Lower lobe of right lung (tissue), 2 donors: ENCODE measurements at regions not wholly inside any gene's neighbourhood (a gene's known extent, or its start where the extent isn't known, plus 50 kb on each side); places are given as distances from the start of the nearest gene placed in this dataset.
"Not testable (repeated sequence)": the region's sequence is repeated elsewhere in the genome, so short reads cannot be mapped to it uniquely, and the experiment has no call there.

Source experiments
- ATAC-seq, 2 donors: fragments of 200-7000 bp; cut with Tn5 transposase; one replicate each; pipeline ENCODE4 v1.9.1; 2020 to 2022; ENCODE audit warnings: mild to moderate bottlenecking in 2 of 2, moderate library complexity in 2 of 2
- DNase-seq: peaks from one replicate; pipeline ENCODE4 v3.0.0-alpha.2; 2020
- H3K27ac ChIP-seq: fragments of 200-600 bp; one replicate; pipeline ENCODE4 v1.8.0; 2022
- H3K27me3 ChIP-seq: fragments of 200-600 bp; one replicate; pipeline ENCODE4 v1.8.0; 2022; ENCODE audit warnings: low read depth
- H3K36me3 ChIP-seq: fragments of 200-600 bp; one replicate; pipeline ENCODE4 v1.8.0; 2022; ENCODE audit warnings: mild to moderate bottlenecking
- H3K4me1 ChIP-seq: fragments of 200-600 bp; one replicate; pipeline ENCODE4 v1.8.0; 2022
- H3K4me3 ChIP-seq: fragments of 200-600 bp; one replicate; pipeline ENCODE4 v1.8.0; 2022; ENCODE audit warnings: mild to moderate bottlenecking
- H3K9me3 ChIP-seq: fragments of 200-600 bp; one replicate; pipeline ENCODE4 v1.8.0; 2022
- CTCF ChIP-seq: fragments of 200-600 bp; IDR thresholded peaks from one replicate; pipeline ENCODE4 v1.8.0; 2022; ENCODE audit warnings: antibody characterized with exemption, mild to moderate bottlenecking
- intact Hi-C: fragments of 100-400 bp; cut with DNase I; formaldehyde crosslinking; loops from one replicate; pipeline ENCODE4 v1.11.0; 2022
- donor health status: DM: no; HTN: yes; CAD: no; lungs with severe emphysema.

GRCh38 chr5:18800293-18801025 lies 1166.2 kb downstream of the TAF11L14 start:
- Histone ChIP-seq H3K36me3 (no peaks in the 10 kb centered on the region), H3K9me3 (no peaks in the 10 kb centered on the region), H3K4me3 (no peak overlapping the region), H3K4me1 (no peaks in the 10 kb centered on the region), H3K27ac (no peak overlapping the region), H3K27me3 (no peaks in the 10 kb centered on the region)
- no peak for TF ChIP-seq CTCF
- intact Hi-C loops = no loop called here
- ATAC-seq = no peak
- no peak for DNase-seq

GRCh38 chr5:18801413-18801812 lies 1167.2 kb downstream of the TAF11L14 start:
- H3K4me3 ChIP-seq, DNase-seq, ATAC-seq, H3K36me3 ChIP-seq, H3K27me3 ChIP-seq, H3K4me1 ChIP-seq, H3K27ac ChIP-seq, intact Hi-C loops, H3K9me3 ChIP-seq: not testable (repeated sequence)

DNA sequence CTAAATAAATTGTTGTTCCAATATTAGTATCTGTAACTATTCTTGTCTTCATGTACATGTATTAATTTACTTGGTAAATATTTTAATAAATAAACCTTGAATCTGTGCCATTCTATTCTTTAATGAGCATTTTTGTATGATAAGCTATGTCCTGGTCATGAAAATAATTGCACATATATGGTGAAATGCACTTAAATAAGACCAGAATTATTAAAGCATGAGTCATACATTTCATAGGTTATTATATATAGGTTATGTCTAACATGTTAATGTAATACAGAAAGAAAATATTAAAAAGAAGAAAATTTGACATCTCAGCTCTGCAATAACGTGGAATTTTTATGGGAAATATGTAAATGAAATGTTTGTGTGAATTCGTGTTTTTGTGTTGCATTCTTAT lies 1168.1 kb downstream of the TAF11L14 start:
- H3K27ac ChIP-seq = no peak overlapping the region
- no peaks in the 10 kb centered on the region for H3K36me3 ChIP-seq
- no peaks in the 10 kb centered on the region for H3K9me3 ChIP-seq
- no peaks in the 10 kb centered on the region for H3K27me3 ChIP-seq
- H3K4me3 ChIP-seq = no peak overlapping the region
- DNase-seq = no peak
- intact Hi-C loops = no loop called here
- no peak for TF ChIP-seq CTCF
- no peak for ATAC-seq
- H3K4me1 ChIP-seq = no peaks in the 10 kb centered on the region

DNA sequence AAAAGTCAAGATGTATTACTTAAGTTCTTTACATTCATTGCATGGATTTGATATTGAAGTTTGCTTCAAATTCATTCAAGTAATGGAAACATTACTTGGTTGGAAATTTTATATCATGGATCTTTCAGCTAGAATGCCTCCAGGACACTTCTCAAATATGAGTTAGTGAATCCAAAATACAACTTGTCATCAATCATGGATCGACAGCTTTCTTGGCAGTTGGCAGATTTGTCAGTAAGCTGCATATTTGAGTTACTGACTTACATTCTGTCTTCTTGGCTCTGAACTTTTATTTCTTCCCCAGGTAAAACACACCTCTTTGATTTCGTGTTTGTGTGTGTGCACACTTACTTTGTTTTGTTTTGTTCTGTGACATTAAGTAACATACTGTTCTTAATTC lies 1171.1 kb downstream of the TAF11L14 start:
- intact Hi-C loops = no loop called here
- TF ChIP-seq CTCF = no peak
- Histone ChIP-seq H3K27me3 (no peaks in the 10 kb centered on the region), H3K4me1 (no peaks in the 10 kb centered on the region), H3K27ac (no peak overlapping the region), H3K36me3 (no peaks in the 10 kb centered on the region), H3K4me3 (no peak overlapping the region), H3K9me3 (no peaks in the 10 kb centered on the region)
- ATAC-seq = no peak
- no peak for DNase-seq

DNA sequence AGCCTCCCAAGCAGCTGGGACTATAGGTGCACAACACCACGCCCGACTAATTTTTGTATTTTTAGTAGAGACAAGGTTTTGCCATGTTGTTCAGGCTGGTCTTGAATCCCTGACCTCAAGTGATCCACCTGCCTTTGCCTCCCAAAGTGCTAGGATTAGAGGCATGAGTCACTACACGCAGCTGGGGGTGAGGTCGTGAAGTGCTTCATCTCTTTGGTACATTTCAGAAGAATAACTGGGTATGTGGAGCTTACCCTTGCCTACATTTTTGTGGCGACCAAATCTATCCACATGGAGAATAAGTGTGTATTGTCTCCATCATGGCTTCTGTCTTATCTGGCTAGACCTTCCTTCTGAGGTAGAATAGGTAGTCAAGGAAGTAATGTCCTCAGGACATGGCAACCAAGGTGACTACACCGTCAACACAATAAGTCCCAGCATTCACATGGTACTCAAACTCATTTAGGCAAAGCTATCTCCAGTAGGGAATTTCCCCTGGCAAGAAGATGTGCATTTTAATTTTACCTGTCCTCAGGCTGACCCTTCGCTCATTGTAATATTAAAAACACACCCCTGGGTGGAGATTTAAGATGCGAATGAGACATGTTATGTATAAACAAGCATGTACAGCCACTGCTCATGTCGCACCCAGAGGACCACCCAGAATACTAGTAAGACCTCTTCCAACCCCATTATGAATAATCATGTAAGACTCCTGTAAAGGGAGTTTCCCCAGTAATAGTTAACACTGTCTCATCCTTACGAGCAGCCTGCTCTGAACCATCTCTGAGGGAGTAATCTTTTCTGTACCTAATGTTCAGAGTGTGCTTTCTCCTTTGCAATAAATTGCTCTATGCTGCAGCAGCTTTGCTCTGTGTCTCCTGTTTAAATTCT lies 1173.2 kb downstream of the TAF11L14 start:
- no peaks in the 10 kb centered on the region for H3K27me3 ChIP-seq
- no peak for TF ChIP-seq CTCF
- no peaks in the 10 kb centered on the region for H3K9me3 ChIP-seq
- intact Hi-C loops = no loop called here
- DNase-seq (no peak), ATAC-seq (no peak)
- no peaks in the 10 kb centered on the region for H3K36me3 ChIP-seq
- no peak overlapping the region for H3K4me3 ChIP-seq
- H3K27ac ChIP-seq = no peak overlapping the region
- no peaks in the 10 kb centered on the region for H3K4me1 ChIP-seq

DNA sequence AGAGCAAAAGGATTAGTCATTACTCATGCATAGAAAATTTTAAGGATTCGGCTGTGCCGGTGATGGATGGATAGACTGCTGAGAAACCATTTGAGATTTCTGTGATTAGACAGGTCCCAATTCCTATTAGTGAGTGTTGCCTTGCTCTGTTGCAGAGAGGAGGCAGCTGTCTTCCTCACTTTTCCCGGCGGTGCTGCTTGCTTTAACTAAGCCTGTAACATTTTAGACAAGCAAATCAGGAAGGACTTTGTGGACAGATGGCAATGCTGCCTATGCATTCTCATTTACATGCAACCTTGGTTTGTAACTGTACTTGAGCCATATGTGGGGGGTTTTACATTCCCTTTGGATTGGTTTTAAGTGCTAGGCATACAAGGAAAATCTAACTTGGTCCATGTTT lies 1176.3 kb downstream of the CDH18 start:
- TF ChIP-seq CTCF = no peak
- Histone ChIP-seq H3K27ac (no peak overlapping the region), H3K9me3 (no peaks in the 10 kb centered on the region), H3K36me3 (no peaks in the 10 kb centered on the region), H3K4me3 (no peak overlapping the region), H3K4me1 (no peaks in the 10 kb centered on the region), H3K27me3 (no peaks in the 10 kb centered on the region)
- intact Hi-C loops = no loop called here
- ATAC-seq (no peak), DNase-seq (no peak)
